Panc1 (cell line): ENCODE measurements at regions not wholly inside any gene's neighbourhood (a gene's known extent, or its start where the extent isn't known, plus 50 kb on each side); places are given as distances from the start of the nearest gene placed in this dataset.

Experiments
- ATAC-seq: fragments of 200-7000 bp; cut with Tn5 transposase; 2 replicates; pipeline ENCODE4 v1.9.1; 2020; ENCODE audit warnings: mild to moderate bottlenecking, moderate library complexity
- BruUV-seq: library from RNA; stranded (reverse); fragments of 400-500 nt; replicated peaks from 2 replicates; lab custom pipeline; 2021; lab: Mats Ljungman, UMichigan
- CTCF ChIA-PET: fragments of 300-600 bp; sonication (Branson Sonifier 250); formaldehyde crosslinking; loops from one replicate; lab custom pipeline; 2022; ENCODE audit warnings: antibody characterized with exemption; lab: Charles Lee
- POLR2A ChIA-PET: fragments of 300-600 bp; sonication (Branson Sonifier 250); formaldehyde crosslinking; loops from one replicate; lab custom pipeline; 2022; ENCODE audit warnings: antibody characterized with exemption; lab: Charles Lee
- DNase-seq: peaks from one replicate; pipeline ENCODE4 v3.0.0-alpha.2; 2010; ENCODE audit warnings: low read depth, low spot score
- H3K27ac ChIP-seq: 2 replicates; pipeline ENCODE4 v1.5.1; 2011; ENCODE audit warnings: mild to moderate bottlenecking, low read length, inconsistent platforms
- H3K27me3 ChIP-seq: fragments of 200-500 bp; sonication (Bioruptor generic); 2 replicates; pipeline ENCODE4 v1.6.0; 2014; ENCODE audit warnings: low read length, inconsistent platforms; ENCODE audit not compliant: control insufficient read depth, insufficient read depth
- H3K36me3 ChIP-seq: fragments of 200-500 bp; sonication (Bioruptor generic); 2 replicates; pipeline ENCODE4 v1.5.1; 2014; ENCODE audit warnings: inconsistent platforms, mild to moderate bottlenecking, low read length, moderate library complexity; ENCODE audit not compliant: control insufficient read depth, insufficient read depth
- H3K4me1 ChIP-seq: 2 replicates; pipeline ENCODE4 v1.5.1; 2011; ENCODE audit warnings: inconsistent platforms, mild to moderate bottlenecking, low read length, moderate library complexity; ENCODE audit not compliant: control insufficient read depth, insufficient read depth
- H3K4me3 ChIP-seq, 2 experiments: 2 replicates each; pipeline ENCODE4 v1.5.1; 2011 to 2012; ENCODE audit warnings: low read depth in 2 of 2, low read length in 2 of 2, mild to moderate bottlenecking in 2 of 2, inconsistent platforms in 1 of 2, moderate library complexity in 1 of 2
- H3K9me3 ChIP-seq: fragments of 200-500 bp; sonication (Bioruptor generic); 2 replicates; pipeline ENCODE4 v1.5.1; 2014; ENCODE audit warnings: low read depth, mild to moderate bottlenecking, inconsistent platforms, low read length, moderate library complexity; ENCODE audit not compliant: control insufficient read depth, insufficient read depth
- CTCF ChIP-seq: fragments of 450-650 bp; IDR thresholded peaks from 2 replicates; pipeline ENCODE4 v1.5.1; 2017; ENCODE audit warnings: mild to moderate bottlenecking
- POLR2AphosphoS5 ChIP-seq: IDR thresholded peaks from 2 replicates; pipeline ENCODE4 v1.6.1; 2012; ENCODE audit warnings: mild to moderate bottlenecking, low read depth, low read length, moderate library complexity
- SIN3A ChIP-seq: IDR thresholded peaks from 2 replicates; pipeline ENCODE4 v1.6.1; 2012; ENCODE audit warnings: low read depth, mild to moderate bottlenecking, low read length, moderate library complexity, borderline replicate concordance; ENCODE audit not compliant: insufficient read depth
- TCF7L2 ChIP-seq: IDR thresholded peaks from 2 replicates; pipeline ENCODE4 v1.6.1; 2011; ENCODE audit warnings: mild to moderate bottlenecking, low read depth, low read length, inconsistent platforms
- in situ Hi-C: cut with HindIII; loops from 2 replicates; pipeline ENCODE4 v1.10.0; 2016; ENCODE audit warnings: low sequenced_read_pairs, low pct_unique_long_range_greater_than_20kb
- intact Hi-C: fragments of 100-400 bp; cut with micrococcal nuclease; formaldehyde crosslinking; loops from one replicate; pipeline ENCODE4 v1.10.0; 2022; ENCODE audit not compliant: unreplicated experiment
- TF ChIP-seq, protein P1 (sequence below), 2 experiments: IDR thresholded peaks; 2 replicates each; pipeline ENCODE4 v1.6.1; 2011 to 2012; ENCODE audit warnings: low read depth in 2 of 2, control low read depth in 1 of 2, low read length in 1 of 2, mild to moderate bottlenecking in 1 of 2, moderate library complexity in 1 of 2; ENCODE audit not compliant: insufficient read depth in 1 of 2

DNA sequence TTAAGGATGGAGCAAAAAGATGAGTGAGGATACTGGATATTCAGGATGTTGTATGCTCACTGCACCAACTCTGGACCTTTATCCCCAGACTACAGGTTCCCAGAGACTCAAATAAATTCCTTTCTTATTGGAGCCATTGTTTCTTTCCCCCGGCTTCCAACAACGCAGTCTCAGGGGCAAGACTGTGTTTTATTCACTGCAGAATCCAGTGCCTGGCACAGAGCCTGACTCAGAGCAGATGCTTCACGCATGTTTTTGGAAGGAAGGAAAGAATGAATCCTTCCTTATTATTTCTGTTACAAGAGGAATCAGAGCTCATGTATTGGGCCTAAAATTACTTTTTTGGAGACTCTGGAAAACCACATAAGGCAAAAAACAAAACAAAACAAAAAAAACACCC, 96.0 kb upstream of the VGLL4 start:
- in situ Hi-C loops (no loop called here), intact Hi-C loops (no loop called here)
- no peak for TF ChIP-seq CTCF
- H3K9me3 ChIP-seq = no peaks in the 10 kb centered on the region
- no peak overlapping the region for H3K27ac ChIP-seq
- no peak overlapping the region for H3K4me3 ChIP-seq
- ChIA-PET POLR2A (no interaction called here), CTCF (no interaction called here)
- H3K27me3 ChIP-seq = no peaks in the 10 kb centered on the region
- no peak for ATAC-seq
- no peaks in the 10 kb centered on the region for H3K36me3 ChIP-seq
- H3K4me1 ChIP-seq = no peaks in the 10 kb centered on the region
- no peak for DNase-seq
- BruUV-seq = no TSS peak

DNA sequence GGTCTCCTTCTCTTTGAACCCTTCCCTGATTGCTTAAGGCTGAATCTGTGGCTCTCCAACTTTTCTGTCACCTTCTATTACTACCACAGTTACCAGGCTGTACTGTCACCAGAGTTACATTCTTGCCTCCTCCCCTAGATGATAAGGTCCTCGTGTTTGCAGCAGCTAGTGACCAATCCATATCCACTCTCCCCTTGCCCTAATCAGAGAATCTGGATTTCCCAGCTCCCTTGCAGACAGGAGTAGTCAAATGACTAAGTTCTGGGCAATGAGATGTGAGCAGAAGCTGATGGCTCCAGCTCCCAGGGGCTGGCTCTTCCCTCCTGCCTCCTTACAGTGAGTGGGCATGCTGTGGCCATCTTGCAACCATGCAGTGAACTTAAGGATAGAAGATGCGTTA, 95.4 kb upstream of the VGLL4 start:
- in situ Hi-C loops = no loop called here
- ATAC-seq = no peak
- CTCF ChIA-PET = no interaction called here

More for the DNA sequence above, 95.4 kb upstream of the VGLL4 start:
- DNase-seq = no peak
- intact Hi-C loops = no loop called here
- Histone ChIP-seq H3K27ac (no peak overlapping the region), H3K4me1 (no peaks in the 10 kb centered on the region), H3K27me3 (no peaks in the 10 kb centered on the region), H3K4me3 (no peak overlapping the region), H3K9me3 (no peaks in the 10 kb centered on the region), H3K36me3 (no peaks in the 10 kb centered on the region)
- no peak for TF ChIP-seq CTCF
- no peak for TF ChIP-seq SIN3A
- no peak for TF ChIP-seq TCF7L2
- no peak for TF ChIP-seq POLR2AphosphoS5
- TF ChIP-seq, protein P1, sequence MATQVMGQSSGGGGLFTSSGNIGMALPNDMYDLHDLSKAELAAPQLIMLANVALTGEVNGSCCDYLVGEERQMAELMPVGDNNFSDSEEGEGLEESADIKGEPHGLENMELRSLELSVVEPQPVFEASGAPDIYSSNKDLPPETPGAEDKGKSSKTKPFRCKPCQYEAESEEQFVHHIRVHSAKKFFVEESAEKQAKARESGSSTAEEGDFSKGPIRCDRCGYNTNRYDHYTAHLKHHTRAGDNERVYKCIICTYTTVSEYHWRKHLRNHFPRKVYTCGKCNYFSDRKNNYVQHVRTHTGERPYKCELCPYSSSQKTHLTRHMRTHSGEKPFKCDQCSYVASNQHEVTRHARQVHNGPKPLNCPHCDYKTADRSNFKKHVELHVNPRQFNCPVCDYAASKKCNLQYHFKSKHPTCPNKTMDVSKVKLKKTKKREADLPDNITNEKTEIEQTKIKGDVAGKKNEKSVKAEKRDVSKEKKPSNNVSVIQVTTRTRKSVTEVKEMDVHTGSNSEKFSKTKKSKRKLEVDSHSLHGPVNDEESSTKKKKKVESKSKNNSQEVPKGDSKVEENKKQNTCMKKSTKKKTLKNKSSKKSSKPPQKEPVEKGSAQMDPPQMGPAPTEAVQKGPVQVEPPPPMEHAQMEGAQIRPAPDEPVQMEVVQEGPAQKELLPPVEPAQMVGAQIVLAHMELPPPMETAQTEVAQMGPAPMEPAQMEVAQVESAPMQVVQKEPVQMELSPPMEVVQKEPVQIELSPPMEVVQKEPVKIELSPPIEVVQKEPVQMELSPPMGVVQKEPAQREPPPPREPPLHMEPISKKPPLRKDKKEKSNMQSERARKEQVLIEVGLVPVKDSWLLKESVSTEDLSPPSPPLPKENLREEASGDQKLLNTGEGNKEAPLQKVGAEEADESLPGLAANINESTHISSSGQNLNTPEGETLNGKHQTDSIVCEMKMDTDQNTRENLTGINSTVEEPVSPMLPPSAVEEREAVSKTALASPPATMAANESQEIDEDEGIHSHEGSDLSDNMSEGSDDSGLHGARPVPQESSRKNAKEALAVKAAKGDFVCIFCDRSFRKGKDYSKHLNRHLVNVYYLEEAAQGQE (IDR thresholded peaks at IDR 0.05; ENCODE audit: insufficient read depth in 1 of 2, low read depth in 2 of 2, low read length in 1 of 2) = no peak
- BruUV-seq = no TSS peak
- POLR2A ChIA-PET = no interaction called here
